ENCODE measurements at regions not wholly inside any gene's neighbourhood (a gene's known extent, or its start where the extent isn't known, plus 50 kb on each side); places are given as distances from the start of the nearest gene placed in this dataset.

DNA sequence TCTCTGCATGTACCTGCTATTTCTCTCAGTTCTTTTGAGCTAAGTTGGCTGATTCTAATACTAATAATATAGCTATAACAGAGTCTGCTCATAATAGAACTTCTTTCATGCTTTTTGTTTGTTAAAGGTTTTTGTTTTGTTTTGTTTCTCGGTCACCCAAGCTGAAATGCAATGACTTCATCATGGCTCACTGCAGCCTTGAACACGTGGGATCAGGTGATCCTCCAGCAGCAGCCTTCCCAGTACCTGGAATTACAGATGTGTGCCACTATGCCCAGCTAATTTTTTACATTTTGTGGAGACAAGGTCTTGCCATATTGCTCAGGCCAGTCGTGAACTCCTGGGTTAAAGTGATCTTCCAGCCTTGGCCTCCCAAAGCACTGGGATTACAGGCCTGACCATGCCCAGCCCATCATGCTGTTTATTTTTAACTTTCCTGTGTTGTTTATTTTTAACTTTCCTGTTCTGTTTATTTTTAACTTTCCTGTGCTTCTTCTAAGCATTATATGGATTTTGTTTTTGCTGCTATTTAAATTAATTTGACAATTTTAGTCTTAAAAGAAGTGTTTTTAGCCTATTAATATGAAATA is 763.8 kb upstream of the CDH7 start:
- H3K36me3 ChIP-seq (ENCODE audit: control insufficient read depth, insufficient read depth, low read length): no peaks in the 10 kb centered on the region
- peaks cover 0 to 17% (median 2%) of the 10 kb centered on the region in 7 donors for H3K9me3 Mint-ChIP-seq
- no peak for DNase-seq
- H3K36me3 Mint-ChIP-seq: no peaks in the 10 kb centered on the region
- no peak overlapping the region for H3K4me3 Mint-ChIP-seq
- H3K9me3 ChIP-seq (ENCODE audit: control insufficient read depth in 2 of 2, low read length in 2 of 2): peaks cover 4 to 9% of the 10 kb centered on the region in 2 experiments
- H3K27me3 ChIP-seq (ENCODE audit: control insufficient read depth, insufficient read depth, low read length): no peaks in the 10 kb centered on the region
- H3K27ac Mint-ChIP-seq: no peak overlapping the region
- no peak overlapping the region for H3K4me3 ChIP-seq (ENCODE audit: low read depth, low read length)
- no peaks in the 10 kb centered on the region for H3K4me1 ChIP-seq (ENCODE audit: control insufficient read depth, insufficient read depth, low read length, poor library complexity, severe bottlenecking)
- no peaks in the 10 kb centered on the region for H3K27me3 Mint-ChIP-seq
- no peak for ATAC-seq (ENCODE audit: low read depth in 2 of 2)
- H3K27ac ChIP-seq (ENCODE audit: insufficient read depth, low read length, poor library complexity, severe bottlenecking): no peak overlapping the region
- H3K4me1 Mint-ChIP-seq: no peaks in the 10 kb centered on the region

DNA sequence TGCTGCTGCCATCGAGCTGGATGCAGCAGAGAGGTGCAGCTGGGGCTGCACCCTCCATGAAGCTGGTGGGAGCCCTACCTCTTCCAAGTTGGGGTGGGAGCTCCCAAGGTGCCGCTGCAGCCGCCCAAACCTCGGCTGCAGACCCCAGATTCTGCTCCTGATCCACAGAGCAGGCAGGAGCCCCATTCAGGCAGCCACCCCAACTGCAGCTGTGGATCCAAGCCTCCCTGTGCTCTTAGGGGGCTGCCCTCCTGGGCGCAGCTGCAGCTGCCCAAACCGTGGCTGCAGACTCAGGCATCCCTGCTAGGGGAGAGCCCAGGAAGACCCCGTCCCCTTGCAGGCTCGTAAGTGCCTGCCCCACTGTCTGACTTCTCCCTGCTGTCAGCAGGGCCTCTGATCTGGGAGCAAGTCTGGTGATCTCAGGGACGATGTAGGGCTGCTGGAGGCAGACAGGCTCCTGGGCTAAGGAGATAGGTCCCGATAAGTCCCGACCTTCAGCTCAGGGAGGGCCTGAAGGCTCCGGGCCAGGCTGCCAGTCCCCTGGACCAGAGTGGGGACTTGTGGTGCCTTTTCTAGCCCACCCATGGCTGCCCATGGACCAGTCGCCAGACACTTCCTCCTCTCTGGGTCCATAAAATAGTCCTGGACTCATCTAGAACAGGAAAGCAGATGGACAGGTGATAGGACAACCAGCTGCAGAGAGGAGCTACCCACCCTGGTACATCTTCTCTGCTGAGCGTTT is 767.1 kb upstream of the CDH7 start:
- peaks cover under 1 to 9% (median 3%) of the 10 kb centered on the region in 7 donors for H3K9me3 Mint-ChIP-seq
- Histone ChIP-seq H3K4me1 (ENCODE audit: control insufficient read depth, insufficient read depth, low read length, poor library complexity, severe bottlenecking) (no peaks in the 10 kb centered on the region), H3K27ac (ENCODE audit: insufficient read depth, low read length, poor library complexity, severe bottlenecking) (no peak overlapping the region), H3K4me3 (ENCODE audit: low read depth, low read length) (no peak overlapping the region), H3K36me3 (ENCODE audit: control insufficient read depth, insufficient read depth, low read length) (no peaks in the 10 kb centered on the region), H3K27me3 (ENCODE audit: control insufficient read depth, insufficient read depth, low read length) (no peaks in the 10 kb centered on the region), H3K9me3 (ENCODE audit: control insufficient read depth in 2 of 2, low read length in 2 of 2) (peaks cover 4 to 9% of the 10 kb centered on the region in 2 experiments)
- no peaks in the 10 kb centered on the region for H3K36me3 Mint-ChIP-seq
- no peaks in the 10 kb centered on the region for H3K4me1 Mint-ChIP-seq
- DNase-seq (no peak), ATAC-seq (ENCODE audit: low read depth in 2 of 2) (no peak)
- no peaks in the 10 kb centered on the region for H3K27me3 Mint-ChIP-seq
- no peak overlapping the region for H3K4me3 Mint-ChIP-seq
- H3K27ac Mint-ChIP-seq: no peak overlapping the region

DNA sequence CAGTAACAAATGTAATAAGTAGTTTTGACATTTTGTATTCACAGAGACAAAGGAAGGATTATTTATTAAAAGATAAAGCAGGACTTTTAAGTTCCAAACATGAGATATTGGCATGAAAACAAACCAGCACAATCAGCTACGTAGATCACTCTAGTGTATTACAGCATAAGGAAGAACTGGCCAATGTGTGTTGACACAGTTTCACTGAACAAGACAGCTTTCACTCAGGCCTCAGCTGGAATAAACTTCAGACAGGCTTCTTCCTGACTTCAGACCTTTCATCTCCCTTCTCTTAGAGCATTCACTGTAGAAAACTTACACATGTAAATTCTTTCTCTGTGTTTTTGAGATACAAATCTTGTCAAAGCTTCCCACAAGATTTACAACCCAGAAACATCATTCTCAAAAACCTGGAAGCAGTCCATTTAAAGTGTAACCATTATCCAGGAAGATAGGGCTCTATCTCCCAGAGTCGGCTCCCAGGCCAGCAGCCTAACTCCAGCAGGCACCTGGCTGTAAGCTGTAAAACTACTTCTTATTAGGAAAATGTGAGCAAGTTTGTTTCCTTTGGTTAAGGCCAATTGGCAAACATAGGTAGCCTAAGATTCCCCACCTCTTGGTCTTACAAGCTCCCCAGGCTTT is 768.3 kb upstream of the CDH7 start:
- ATAC-seq (ENCODE audit: low read depth in 2 of 2): no peak
- H3K27me3 ChIP-seq (ENCODE audit: control insufficient read depth, insufficient read depth, low read length): no peaks in the 10 kb centered on the region
- H3K27ac Mint-ChIP-seq: no peak overlapping the region
- H3K9me3 ChIP-seq (ENCODE audit: control insufficient read depth in 2 of 2, low read length in 2 of 2): peaks cover 4 to 9% of the 10 kb centered on the region in 2 experiments
- H3K4me3 ChIP-seq (ENCODE audit: low read depth, low read length): no peak overlapping the region
- no peaks in the 10 kb centered on the region for H3K36me3 Mint-ChIP-seq
- no peaks in the 10 kb centered on the region for H3K4me1 Mint-ChIP-seq
- no peak for DNase-seq
- H3K36me3 ChIP-seq (ENCODE audit: control insufficient read depth, insufficient read depth, low read length): no peaks in the 10 kb centered on the region
- no peak overlapping the region for H3K27ac ChIP-seq (ENCODE audit: insufficient read depth, low read length, poor library complexity, severe bottlenecking)
- no peak overlapping the region for H3K4me3 Mint-ChIP-seq
- peaks cover 1 to 14% (median 7%) of the 10 kb centered on the region in 7 donors for H3K9me3 Mint-ChIP-seq
- no peaks in the 10 kb centered on the region for H3K27me3 Mint-ChIP-seq
- no peaks in the 10 kb centered on the region for H3K4me1 ChIP-seq (ENCODE audit: control insufficient read depth, insufficient read depth, low read length, poor library complexity, severe bottlenecking)

DNA sequence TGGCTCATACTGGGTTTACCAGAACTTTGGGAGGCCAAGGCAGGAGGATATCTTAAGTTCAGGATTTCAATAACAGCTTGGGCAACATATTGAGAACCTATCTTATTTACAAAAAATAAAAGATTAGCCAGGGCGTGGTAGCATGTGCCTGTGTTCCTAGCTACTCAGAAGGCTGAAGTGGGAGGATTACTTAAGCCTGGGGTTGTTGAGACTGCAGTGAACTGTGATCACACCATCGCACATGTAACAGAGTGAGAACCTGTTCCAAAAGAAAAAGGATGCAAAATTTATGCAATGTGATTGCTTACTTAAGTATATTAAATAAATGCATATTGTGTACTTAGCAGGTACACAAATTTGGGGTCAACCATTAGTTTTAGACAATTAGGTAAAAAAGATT is 768.9 kb upstream of the CDH7 start:
- Histone ChIP-seq H3K9me3 (ENCODE audit: control insufficient read depth in 2 of 2, low read length in 2 of 2) (peaks cover 4 to 9% of the 10 kb centered on the region in 2 experiments), H3K27ac (ENCODE audit: insufficient read depth, low read length, poor library complexity, severe bottlenecking) (no peak overlapping the region), H3K4me3 (ENCODE audit: low read depth, low read length) (no peak overlapping the region), H3K27me3 (ENCODE audit: control insufficient read depth, insufficient read depth, low read length) (no peaks in the 10 kb centered on the region), H3K4me1 (ENCODE audit: control insufficient read depth, insufficient read depth, low read length, poor library complexity, severe bottlenecking) (no peaks in the 10 kb centered on the region), H3K36me3 (ENCODE audit: control insufficient read depth, insufficient read depth, low read length) (no peaks in the 10 kb centered on the region)
- Mint-ChIP-seq H3K4me1 (no peaks in the 10 kb centered on the region), H3K4me3 (no peak overlapping the region), H3K9me3 (peaks cover 1 to 15% (median 8%) of the 10 kb centered on the region in 7 donors), H3K27me3 (no peaks in the 10 kb centered on the region), H3K27ac (no peak overlapping the region), H3K36me3 (no peaks in the 10 kb centered on the region)
- ATAC-seq (ENCODE audit: low read depth in 2 of 2) (no peak), DNase-seq (no peak)

DNA sequence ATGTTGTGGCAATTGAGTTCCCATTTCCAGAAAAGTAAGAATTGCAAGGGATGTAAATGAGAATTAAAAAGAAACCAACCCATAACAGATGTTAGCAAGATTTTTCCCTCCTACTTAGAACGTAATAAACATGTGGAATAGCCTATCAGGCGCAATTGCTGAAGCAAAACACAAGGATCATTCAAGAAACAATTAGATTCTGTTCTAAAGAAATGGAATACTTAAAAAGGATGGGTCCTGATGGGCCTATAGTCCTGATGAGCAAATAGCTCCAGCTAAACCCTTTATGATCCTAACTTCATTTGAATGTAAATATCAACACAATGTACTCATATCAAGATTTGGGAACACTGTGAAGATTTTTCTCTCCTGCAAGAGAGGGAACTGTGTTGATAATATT is 771.0 kb upstream of the CDH7 start:
- Mint-ChIP-seq H3K9me3 (peaks cover 1 to 22% (median 7%) of the 10 kb centered on the region in 7 donors), H3K4me1 (no peaks in the 10 kb centered on the region), H3K27ac (no peak overlapping the region), H3K4me3 (no peak overlapping the region), H3K27me3 (no peaks in the 10 kb centered on the region), H3K36me3 (no peaks in the 10 kb centered on the region)
- Histone ChIP-seq H3K36me3 (ENCODE audit: control insufficient read depth, insufficient read depth, low read length) (no peaks in the 10 kb centered on the region), H3K27me3 (ENCODE audit: control insufficient read depth, insufficient read depth, low read length) (no peaks in the 10 kb centered on the region), H3K4me3 (ENCODE audit: low read depth, low read length) (no peak overlapping the region), H3K27ac (ENCODE audit: insufficient read depth, low read length, poor library complexity, severe bottlenecking) (no peak overlapping the region), H3K4me1 (ENCODE audit: control insufficient read depth, insufficient read depth, low read length, poor library complexity, severe bottlenecking) (no peaks in the 10 kb centered on the region), H3K9me3 (ENCODE audit: control insufficient read depth in 2 of 2, low read length in 2 of 2) (peaks cover 2 to 9% of the 10 kb centered on the region in 2 experiments)
- DNase-seq (no peak), ATAC-seq (ENCODE audit: low read depth in 2 of 2) (no peak)

DNA sequence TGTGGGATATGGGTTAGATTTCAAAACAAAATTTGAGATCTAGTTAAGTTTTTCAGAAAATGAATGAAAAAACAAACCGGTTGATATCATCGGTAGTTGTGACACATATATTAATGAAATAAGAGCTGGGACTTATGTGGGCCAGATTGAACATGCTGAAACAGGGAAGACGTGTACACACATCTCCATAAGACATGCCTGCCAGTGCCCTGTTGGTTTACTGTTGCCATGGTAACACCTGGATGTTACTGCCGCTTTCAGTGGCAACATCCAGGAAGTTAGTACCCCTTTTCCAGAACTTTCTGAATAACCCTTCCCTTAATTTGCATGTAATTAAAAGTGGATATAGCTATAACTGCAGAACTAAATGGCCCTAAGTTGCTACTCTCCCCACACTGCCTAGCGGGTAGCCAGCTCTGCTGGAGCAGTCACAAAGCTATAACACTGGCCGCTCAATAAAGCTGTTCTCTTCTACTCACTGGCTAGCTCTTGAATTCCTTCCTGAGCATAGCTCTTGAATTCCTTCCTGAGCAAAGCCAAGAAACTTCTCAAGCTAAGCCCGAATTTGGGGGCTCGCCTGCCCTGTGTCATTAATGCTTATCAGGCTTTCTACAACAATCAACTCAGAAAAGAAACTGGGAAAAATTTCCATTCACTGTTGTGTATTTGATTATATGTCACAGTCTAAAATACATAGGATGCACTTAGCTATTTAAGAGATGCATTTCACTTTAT is 776.3 kb upstream of the CDH7 start:
- no peak for DNase-seq
- no peak overlapping the region for H3K4me3 ChIP-seq (ENCODE audit: low read depth, low read length)
- no peaks in the 10 kb centered on the region for H3K27me3 Mint-ChIP-seq
- peaks cover 0 to 24% (median 8%) of the 10 kb centered on the region in 7 donors for H3K9me3 Mint-ChIP-seq
- no peaks in the 10 kb centered on the region for H3K9me3 ChIP-seq (ENCODE audit: control insufficient read depth in 2 of 2, low read length in 2 of 2)
- H3K27me3 ChIP-seq (ENCODE audit: control insufficient read depth, insufficient read depth, low read length): no peaks in the 10 kb centered on the region
- ATAC-seq (ENCODE audit: low read depth in 2 of 2): no peak
- no peak overlapping the region for H3K27ac Mint-ChIP-seq
- no peaks in the 10 kb centered on the region for H3K36me3 Mint-ChIP-seq
- H3K4me1 ChIP-seq (ENCODE audit: control insufficient read depth, insufficient read depth, low read length, poor library complexity, severe bottlenecking): no peaks in the 10 kb centered on the region
- H3K27ac ChIP-seq (ENCODE audit: insufficient read depth, low read length, poor library complexity, severe bottlenecking): no peak overlapping the region
- no peaks in the 10 kb centered on the region for H3K4me1 Mint-ChIP-seq
- no peak overlapping the region for H3K4me3 Mint-ChIP-seq
- no peaks in the 10 kb centered on the region for H3K36me3 ChIP-seq (ENCODE audit: control insufficient read depth, insufficient read depth, low read length)

DNA sequence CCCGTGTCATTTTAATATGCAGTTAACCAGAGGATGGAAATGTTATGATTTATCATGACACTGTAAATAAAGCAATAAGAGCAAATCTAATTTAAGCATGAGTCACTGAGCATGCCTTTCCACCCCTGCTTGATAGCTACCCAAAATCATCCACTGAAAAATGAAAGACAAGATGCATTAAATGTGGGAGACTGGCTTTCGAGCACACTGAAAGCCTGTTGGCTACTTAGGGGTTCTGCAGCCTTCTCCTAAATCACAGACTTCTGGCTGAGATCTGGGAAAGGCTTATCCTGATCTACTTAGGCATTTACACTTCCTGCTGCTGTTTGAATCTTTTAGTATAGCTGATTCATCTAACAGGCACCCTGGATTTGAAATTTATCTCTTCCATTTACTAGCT is 778.3 kb upstream of the CDH7 start:
- no peak overlapping the region for H3K27ac Mint-ChIP-seq
- H3K27me3 ChIP-seq (ENCODE audit: control insufficient read depth, insufficient read depth, low read length): no peaks in the 10 kb centered on the region
- H3K36me3 ChIP-seq (ENCODE audit: control insufficient read depth, insufficient read depth, low read length): no peaks in the 10 kb centered on the region
- no peak overlapping the region for H3K4me3 Mint-ChIP-seq
- H3K4me1 Mint-ChIP-seq: no peaks in the 10 kb centered on the region
- no peak overlapping the region for H3K4me3 ChIP-seq (ENCODE audit: low read depth, low read length)
- no peaks in the 10 kb centered on the region for H3K27me3 Mint-ChIP-seq
- no peak for ATAC-seq (ENCODE audit: low read depth in 2 of 2)
- no peak for DNase-seq
- no peaks in the 10 kb centered on the region for H3K4me1 ChIP-seq (ENCODE audit: control insufficient read depth, insufficient read depth, low read length, poor library complexity, severe bottlenecking)
- no peaks in the 10 kb centered on the region for H3K36me3 Mint-ChIP-seq
- no peaks in the 10 kb centered on the region for H3K9me3 ChIP-seq (ENCODE audit: control insufficient read depth in 2 of 2, low read length in 2 of 2)
- H3K9me3 Mint-ChIP-seq: peaks cover 0 to 20% (median under 1%) of the 10 kb centered on the region in 7 donors
- H3K27ac ChIP-seq (ENCODE audit: insufficient read depth, low read length, poor library complexity, severe bottlenecking): no peak overlapping the region

Data from CD4-positive, CD25-positive, alpha-beta regulatory T cell (primary cell).